Peyer's patch (tissue), 4 donors: ENCODE measurements at regions not wholly inside any gene's neighbourhood (a gene's known extent, or its start where the extent isn't known, plus 50 kb on each side); places are given as distances from the start of the nearest gene placed in this dataset.

Source experiments
- POLR2A ChIP-seq, 2 donors: fragments of 450-650 bp; IDR thresholded peaks; one replicate each; pipeline ENCODE4 v1.5.1; 2017; ENCODE audit warnings: antibody characterized with exemption in 2 of 2, mild to moderate bottlenecking in 2 of 2, moderate library complexity in 2 of 2
- TF ChIP-seq, protein P1 (sequence below), 6 experiments: fragments of 450-650 bp in 4 of 6; fragments of 200-600 bp in 2 of 6; sonication (generic) in 1 of 6; IDR thresholded peaks; one replicate each; pipeline ENCODE4 v1.5.1; 2017 to 2019; ENCODE audit warnings: antibody characterized with exemption in 6 of 6, mild to moderate bottlenecking in 3 of 6, moderate library complexity in 1 of 6

DNA sequence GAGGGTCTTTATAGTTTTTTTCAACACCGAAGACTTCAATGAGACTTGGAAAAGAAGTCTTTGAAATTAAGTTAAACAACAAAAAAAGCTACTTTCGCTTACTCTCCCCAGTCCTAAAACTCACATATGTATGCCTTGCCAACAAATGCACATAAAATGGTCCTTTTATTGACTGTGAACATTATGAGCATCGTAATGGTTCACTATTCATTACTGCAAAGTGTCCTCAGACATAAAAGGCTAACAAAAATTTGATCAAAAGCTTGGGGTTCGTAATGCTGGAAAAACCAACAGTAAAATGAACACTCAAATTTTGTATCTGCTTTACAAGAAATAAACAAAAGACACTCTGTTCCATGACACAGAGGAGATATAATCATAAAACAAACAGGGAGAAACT lies 285.3 kb upstream of the SLC8A1 start:
- no peak for TF ChIP-seq POLR2A (IDR thresholded peaks at IDR 0.05)
- TF ChIP-seq, protein P1, sequence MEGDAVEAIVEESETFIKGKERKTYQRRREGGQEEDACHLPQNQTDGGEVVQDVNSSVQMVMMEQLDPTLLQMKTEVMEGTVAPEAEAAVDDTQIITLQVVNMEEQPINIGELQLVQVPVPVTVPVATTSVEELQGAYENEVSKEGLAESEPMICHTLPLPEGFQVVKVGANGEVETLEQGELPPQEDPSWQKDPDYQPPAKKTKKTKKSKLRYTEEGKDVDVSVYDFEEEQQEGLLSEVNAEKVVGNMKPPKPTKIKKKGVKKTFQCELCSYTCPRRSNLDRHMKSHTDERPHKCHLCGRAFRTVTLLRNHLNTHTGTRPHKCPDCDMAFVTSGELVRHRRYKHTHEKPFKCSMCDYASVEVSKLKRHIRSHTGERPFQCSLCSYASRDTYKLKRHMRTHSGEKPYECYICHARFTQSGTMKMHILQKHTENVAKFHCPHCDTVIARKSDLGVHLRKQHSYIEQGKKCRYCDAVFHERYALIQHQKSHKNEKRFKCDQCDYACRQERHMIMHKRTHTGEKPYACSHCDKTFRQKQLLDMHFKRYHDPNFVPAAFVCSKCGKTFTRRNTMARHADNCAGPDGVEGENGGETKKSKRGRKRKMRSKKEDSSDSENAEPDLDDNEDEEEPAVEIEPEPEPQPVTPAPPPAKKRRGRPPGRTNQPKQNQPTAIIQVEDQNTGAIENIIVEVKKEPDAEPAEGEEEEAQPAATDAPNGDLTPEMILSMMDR (IDR thresholded peaks at IDR 0.05) = no peak
